ENCODE measurements at regions not wholly inside any gene's neighbourhood (a gene's known extent, or its start where the extent isn't known, plus 50 kb on each side); places are given as distances from the start of the nearest gene placed in this dataset.

- no peak for DNase-seq (ENCODE audit: low read depth)
Observed at GRCh38 chr2:64283641-64284361, 139.6 kb upstream of the PELI1 start.

DNA sequence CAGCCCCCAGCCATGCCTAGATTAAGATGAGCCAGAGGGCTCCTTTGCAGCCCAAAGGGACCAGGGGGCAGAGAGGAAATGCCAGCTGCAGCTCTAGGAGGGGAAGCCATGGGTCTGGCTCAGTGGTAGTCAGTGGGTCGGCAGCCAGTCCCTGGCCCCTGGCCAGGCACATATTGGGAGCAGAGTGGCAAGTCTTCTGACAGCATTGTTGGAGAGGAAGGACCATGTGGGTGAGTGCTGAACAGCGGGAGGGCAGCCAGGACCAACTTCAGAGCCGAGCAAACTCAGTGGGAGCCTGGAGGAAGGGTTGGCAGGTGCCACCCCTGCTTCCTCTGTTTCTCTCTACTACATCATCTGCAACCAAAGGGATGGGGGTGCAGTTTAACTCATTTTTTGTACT is 140.5 kb upstream of the PELI1 start:
- DNase-seq (ENCODE audit: low read depth), result no peak

DNA sequence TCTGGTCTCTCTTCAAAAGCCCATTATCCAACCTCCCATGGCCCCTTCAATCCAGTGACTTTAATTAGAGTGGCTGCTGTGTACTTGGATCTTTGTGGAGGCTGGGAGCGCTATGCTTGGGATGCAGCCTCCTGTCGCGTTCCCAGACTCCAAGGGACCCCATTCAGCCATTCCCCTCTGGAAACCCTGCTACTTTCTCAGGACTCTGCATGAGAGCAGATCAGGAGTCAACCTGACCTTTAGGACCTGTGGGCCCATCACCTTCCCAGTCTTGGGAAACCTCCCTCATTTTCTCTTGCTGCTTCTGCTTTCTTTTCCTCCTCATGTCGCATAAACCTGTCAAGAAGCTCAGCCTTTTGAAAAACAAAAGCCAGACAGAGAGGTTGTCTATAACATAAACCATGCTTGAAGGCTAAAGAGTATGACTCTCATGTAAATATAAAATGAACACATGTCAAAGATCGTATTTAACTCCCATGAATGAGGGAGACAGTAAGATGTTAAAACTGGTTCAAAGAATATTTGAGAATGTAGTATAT is 143.1 kb upstream of the PELI1 start:
- no peak for DNase-seq (ENCODE audit: low read depth)

GRCh38 chr2:64288321-64289193 is 144.3 kb upstream of the PELI1 start:
- no peak for DNase-seq (ENCODE audit: low read depth)

DNA sequence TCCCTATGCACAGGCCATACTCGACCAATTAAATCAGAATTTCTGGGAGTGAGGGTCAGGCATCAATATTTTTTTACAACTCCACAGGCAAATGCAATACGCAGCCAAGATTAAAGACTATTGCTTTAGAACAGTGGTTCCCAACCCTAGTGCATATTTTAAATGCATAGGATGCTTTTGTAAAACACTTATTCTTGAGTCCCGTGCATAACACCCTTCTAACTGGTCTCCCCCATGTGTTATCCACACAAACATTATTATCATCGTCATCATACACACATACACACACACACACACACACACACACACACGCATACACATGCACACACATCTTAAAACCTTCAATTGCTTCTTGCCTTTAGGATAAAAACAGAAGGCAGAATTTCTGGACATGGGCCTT is 145.0 kb upstream of the PELI1 start:
- DNase-seq (ENCODE audit: low read depth), result no peak

- DNase-seq (ENCODE audit: low read depth), result no peak
Observed at GRCh38 chr2:64289737-64290136, 145.5 kb upstream of the PELI1 start.

GRCh38 chr2:64291181-64291580 is 147.0 kb upstream of the PELI1 start:
- no peak for DNase-seq (ENCODE audit: low read depth)

DNA sequence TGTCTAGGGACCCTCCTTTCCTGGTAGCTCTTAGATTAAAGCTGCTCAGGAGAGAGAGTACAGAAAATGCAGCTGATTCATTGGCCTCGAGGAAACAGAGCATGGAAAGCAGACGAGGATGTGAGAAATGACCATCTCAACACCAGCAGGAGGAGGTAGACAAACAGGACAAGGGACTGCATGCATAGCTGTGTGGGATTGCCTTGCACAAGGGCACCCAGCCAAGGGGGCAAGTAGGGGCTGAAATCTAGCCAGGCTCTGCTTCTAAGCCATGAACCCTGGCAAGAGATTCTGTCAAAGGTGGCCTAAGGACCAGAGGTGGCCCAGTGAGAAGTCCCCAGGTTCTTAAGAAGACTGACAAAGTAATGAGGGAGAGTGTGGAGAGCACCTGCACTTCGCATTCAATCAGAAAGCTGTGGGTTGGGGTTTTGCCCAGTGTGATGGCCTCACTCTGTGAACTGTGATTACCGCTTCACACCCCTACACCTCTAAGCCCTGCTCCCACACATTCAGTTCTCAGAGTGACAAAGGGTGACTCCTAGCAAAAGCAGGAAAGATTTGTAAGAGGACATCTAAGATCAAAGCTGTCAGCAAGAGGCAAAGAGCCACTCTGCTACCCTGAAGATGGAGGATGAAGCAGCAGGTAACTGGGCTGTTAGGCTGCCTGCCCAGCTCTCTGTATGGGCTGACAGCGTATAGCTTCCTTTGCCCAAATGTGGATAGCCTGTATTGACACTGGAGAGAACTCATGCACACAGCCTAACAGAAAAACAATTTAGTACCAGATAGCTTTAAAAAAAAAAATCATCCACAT is 151.3 kb upstream of the PELI1 start:
- peak; percentile 32 for DNase-seq (ENCODE audit: low read depth)

DNA sequence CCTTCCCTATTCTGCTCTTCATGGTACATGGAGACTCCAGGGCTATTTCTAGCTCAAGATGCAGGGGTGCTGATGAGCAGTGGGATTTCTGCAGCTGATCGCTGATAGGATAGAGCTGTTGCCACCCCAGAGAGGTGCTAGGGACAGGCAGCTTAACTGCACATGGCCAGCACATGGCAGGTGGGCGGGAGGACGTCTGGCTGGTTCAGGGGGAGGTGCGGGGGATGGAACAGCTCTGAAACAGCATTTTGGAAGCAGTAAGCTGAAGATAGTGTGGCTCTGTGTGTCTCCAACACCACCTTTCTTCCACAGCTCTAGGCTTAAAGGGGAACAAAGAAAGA is 151.9 kb upstream of the PELI1 start:
- DNase-seq (ENCODE audit: low read depth), result no peak

GRCh38 chr2:64296695-64297346 is 152.6 kb upstream of the PELI1 start:
- DNase-seq (ENCODE audit: low read depth), result no peak

- DNase-seq (ENCODE audit: low read depth), result no peak
Observed at GRCh38 chr2:64298161-64298560, 153.9 kb upstream of the PELI1 start.

DNA sequence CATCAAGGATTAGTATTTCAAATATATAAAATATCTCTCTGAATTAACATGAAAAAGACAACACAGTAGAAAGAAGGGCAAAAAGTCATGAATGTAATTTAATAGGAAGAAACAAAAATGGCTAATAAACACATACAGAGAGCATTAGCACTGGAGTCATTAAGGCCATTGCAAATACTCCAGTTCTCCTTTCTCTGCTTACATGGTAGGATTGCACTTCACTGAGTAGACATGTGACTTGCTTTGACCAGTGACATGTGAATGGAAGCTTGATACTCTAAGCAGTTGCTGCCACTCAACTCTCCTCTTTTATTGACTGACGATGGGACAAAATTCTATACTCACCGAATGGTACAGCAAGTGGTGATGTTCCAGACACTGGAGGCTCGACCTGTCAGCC is 153.9 kb upstream of the LGALSL start:
- DNase-seq (ENCODE audit: low read depth), result no peak

DNA sequence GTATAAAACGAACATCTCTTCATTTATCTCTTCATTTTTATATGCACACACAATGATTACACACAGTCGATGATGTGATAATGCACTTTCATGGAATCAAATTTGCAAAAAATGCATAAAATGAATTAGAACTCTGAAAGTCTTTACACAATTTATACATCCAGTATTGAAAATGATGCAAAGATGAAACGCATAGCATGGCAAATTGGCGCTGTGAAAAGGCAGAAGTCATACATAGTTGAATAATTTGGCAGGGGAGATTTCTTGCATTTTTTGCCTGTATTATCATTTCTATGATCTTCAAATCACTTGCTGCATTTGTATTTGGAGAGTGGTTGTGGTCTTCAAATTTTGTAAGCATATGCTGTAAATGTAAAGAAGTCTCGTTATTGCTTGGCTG is 150.7 kb upstream of the LGALSL start:
- no peak for DNase-seq (ENCODE audit: low read depth)

GRCh38 chr2:64307421-64307820 is 146.5 kb upstream of the LGALSL start:
- no peak for DNase-seq (ENCODE audit: low read depth)

- DNase-seq (ENCODE audit: low read depth), result no peak
Observed at GRCh38 chr2:64311191-64311910, 142.6 kb upstream of the LGALSL start.

DNA sequence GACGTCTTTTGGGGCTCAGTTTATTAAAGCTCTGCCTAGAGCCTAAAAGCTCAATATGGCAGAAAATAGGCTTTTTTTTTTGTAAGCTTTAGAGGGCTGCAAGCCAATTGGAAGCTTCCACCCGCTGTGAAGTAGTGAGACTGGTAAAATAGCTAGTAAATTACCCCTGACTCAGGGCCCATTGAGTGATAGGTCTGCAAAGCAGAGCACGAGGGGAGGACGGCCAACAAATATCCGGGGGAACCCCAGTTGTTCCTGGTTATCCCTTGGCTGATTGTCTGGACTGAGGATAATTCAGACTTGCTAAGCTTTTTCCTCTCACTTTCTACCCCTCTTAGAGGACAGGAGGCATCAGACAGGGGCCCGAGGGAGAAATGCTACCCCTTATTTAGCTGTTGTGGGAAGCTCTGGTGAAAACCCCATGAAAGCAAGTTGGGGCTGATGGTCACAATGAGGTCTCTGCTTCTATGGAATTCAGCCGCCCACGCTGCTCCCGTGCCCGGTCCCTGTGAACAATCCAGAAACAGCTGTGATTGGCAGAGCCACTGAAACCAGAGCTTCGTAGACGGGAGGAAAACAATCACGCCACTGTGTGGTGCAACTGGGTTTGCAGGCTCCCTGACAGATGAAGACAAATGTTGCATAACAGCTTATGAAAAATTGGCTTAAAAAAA is 141.9 kb upstream of the LGALSL start:
- no peak for DNase-seq (ENCODE audit: low read depth)

DNA sequence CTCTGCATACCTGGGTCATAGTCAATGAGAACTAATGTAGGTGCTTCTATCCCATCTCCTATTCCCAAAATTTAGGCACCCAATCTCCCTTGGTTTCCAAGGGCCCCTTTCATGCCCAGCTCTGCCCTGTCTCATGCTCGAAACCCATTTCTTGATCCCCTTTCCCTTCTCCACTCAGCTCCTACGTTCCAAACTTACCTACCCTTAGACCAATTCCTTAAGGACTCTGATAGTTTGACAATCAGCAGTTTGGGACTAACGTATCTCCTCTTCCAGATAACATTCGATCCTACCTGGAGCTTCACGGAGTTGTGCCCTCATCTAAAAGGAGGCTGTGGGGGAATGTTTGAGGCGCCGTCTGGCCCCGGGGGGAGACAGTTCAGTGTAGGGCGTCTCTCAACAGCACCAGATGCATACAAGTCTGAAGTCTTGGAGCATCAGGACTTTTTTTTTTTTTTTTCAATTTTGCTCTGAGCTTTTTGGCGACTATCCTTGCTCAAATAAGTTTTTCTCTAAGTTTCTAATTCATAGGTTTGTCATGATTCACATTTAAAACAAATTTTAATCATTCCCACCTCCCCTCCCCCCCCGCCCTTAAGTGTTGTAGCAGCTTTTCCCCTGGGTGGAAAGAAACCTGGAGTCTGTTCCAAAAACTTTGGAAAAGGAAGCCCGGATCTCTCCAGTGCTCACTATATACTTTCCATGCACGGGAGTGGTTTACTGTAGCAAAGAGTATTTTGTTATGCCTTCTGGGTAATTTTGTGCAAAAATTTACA is 141.2 kb upstream of the LGALSL start:
- DNase-seq (ENCODE audit: low read depth), result no peak

DNA sequence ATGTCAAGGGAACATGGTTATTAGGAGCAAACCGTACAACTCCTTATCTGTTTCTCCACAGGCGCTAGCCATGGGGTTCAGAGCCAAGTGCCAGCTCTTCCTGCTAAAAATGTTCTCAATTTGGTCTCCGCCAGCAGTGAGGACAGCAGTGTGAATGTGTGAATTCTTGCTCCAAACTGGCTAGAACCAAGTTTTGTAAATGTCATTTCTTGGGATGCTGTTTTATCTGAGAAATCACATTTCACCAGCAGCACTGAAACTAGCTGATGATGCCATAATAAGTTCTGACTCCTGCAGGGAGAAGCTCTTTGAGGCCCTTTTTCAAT is 140.6 kb upstream of the LGALSL start:
- no peak for DNase-seq (ENCODE audit: low read depth)

DNA sequence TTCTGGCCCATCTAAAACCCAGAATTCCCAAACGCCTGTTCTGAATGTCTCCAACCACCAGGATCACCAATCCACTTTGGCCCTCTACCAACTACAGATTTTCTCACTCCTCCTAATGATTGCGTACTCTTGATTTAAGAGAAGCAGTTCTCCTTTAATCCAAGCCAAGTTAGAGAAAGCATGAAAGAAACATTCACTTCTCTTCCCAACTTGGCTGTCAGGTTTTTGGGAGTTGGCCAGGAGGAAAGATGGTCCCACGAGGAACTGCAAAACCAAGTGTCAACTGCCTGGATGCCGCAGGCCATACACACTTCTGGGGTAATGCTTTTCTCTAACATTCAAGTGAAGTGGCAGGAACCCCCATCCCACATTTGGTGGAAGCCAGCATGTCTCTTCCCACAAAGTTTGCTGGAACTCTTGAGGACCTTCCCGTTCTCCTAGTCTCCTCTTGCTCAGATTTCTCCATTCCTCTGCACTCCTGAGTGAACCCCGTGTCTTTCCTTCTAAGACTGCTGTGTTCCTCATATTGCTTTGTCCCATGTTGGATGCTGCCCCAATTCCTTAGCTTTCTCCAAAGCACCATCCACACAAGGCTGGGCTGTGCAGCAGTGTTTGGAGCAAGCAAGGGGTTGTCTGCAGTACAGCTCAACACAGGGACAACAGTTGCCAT is 138.5 kb upstream of the LGALSL start:
- DNase-seq (ENCODE audit: low read depth), result no peak

All from activated T-cell treated with anti-CD3 and anti-CD28 coated beads for 24 hours (primary cell).